ENCODE measurements at regions not wholly inside any gene's neighbourhood (a gene's known extent, or its start where the extent isn't known, plus 50 kb on each side); places are given as distances from the start of the nearest gene placed in this dataset.

DNA sequence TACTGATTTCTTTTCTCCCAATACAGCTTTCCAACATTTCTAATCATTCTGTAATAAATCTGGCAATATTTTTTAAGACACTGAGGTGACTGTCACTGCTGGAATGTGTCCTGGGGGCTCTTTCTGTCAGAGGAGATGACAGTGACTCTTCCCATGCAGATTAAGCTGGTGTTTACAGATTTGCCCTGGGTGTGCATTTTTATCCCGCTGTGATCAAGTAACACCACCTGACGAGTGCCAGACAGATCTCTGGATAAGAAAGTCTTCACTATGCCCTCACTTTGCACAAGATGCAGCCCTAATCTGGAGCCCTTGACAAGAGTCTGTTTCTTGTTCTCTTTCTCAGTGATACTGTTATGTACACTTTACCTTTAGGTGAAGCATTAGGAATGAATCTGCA, 477.7 kb downstream of the ZIC1 start:
- WGBS, 3 donors, result 22 to 38% (median 28%) methylated on average over 2 of the region's 2 CpGs
- no peaks in the 10 kb centered on the region for H3K9me3 ChIP-seq
- H3K36me3 ChIP-seq (ENCODE audit: insufficient read depth in 1 of 2, low read depth in 1 of 2), result no peaks in the 10 kb centered on the region
- DNase-seq, result no peak
- H3K4me1 ChIP-seq, result no peaks in the 10 kb centered on the region
- no peak overlapping the region for H3K4me3 ChIP-seq
- ATAC-seq, result no peak
- no peak overlapping the region for H3K27ac ChIP-seq
- TF ChIP-seq, protein P1, sequence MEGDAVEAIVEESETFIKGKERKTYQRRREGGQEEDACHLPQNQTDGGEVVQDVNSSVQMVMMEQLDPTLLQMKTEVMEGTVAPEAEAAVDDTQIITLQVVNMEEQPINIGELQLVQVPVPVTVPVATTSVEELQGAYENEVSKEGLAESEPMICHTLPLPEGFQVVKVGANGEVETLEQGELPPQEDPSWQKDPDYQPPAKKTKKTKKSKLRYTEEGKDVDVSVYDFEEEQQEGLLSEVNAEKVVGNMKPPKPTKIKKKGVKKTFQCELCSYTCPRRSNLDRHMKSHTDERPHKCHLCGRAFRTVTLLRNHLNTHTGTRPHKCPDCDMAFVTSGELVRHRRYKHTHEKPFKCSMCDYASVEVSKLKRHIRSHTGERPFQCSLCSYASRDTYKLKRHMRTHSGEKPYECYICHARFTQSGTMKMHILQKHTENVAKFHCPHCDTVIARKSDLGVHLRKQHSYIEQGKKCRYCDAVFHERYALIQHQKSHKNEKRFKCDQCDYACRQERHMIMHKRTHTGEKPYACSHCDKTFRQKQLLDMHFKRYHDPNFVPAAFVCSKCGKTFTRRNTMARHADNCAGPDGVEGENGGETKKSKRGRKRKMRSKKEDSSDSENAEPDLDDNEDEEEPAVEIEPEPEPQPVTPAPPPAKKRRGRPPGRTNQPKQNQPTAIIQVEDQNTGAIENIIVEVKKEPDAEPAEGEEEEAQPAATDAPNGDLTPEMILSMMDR (IDR thresholded peaks at IDR 0.05), result no peak
- no peaks in the 10 kb centered on the region for H3K27me3 ChIP-seq (ENCODE audit: insufficient read depth in 3 of 3, low read length in 2 of 3)
- intact Hi-C loops (cut with DNase I), result no loop called here

GRCh38 chr3:147887797-147888196, 478.6 kb downstream of the ZIC1 start:
- 83 to 87% (median 84%) methylated on average over 2 of the region's 2 CpGs for WGBS, 3 donors
- no peaks in the 10 kb centered on the region for H3K4me1 ChIP-seq
- H3K27ac ChIP-seq, result no peak overlapping the region
- intact Hi-C loops (cut with DNase I), result no loop called here
- H3K4me3 ChIP-seq, result no peak overlapping the region
- H3K27me3 ChIP-seq (ENCODE audit: insufficient read depth in 3 of 3, low read length in 2 of 3), result no peaks in the 10 kb centered on the region
- ATAC-seq (no peak), DNase-seq (no peak)
- TF ChIP-seq, protein P1 (IDR thresholded peaks at IDR 0.05), result no peak
- H3K9me3 ChIP-seq, result no peaks in the 10 kb centered on the region
- H3K36me3 ChIP-seq (ENCODE audit: insufficient read depth in 1 of 2, low read depth in 1 of 2), result no peaks in the 10 kb centered on the region

DNA sequence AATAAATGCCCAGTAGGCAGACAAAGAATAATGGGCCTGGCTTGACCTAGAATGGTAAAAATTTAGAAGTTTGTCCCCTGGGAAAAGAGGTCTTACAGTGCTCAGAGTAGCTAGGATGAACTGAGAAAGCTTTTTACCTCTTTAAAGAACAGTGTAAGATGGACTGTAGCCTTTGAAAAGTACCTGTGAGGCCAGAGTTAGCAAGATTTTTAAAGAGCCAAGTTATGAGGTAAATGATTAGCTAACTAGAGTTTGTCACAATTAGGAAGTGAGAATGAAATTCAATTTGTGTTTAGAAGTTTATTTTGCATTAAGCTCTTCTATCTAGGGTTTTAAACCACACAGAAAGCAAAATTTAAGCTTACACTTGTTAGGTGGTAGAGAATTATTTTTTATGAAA, 480.9 kb downstream of the ZIC1 start:
- intact Hi-C loops (cut with DNase I), result no loop called here
- ATAC-seq, result no peak
- TF ChIP-seq, protein P1 (IDR thresholded peaks at IDR 0.05), result no peak
- no peaks in the 10 kb centered on the region for H3K36me3 ChIP-seq (ENCODE audit: insufficient read depth in 1 of 2, low read depth in 1 of 2)
- no peak for DNase-seq
- no peaks in the 10 kb centered on the region for H3K27me3 ChIP-seq (ENCODE audit: insufficient read depth in 3 of 3, low read length in 2 of 3)
- H3K9me3 ChIP-seq, result no peaks in the 10 kb centered on the region
- H3K27ac ChIP-seq, result no peak overlapping the region
- H3K4me3 ChIP-seq, result no peak overlapping the region
- no peaks in the 10 kb centered on the region for H3K4me1 ChIP-seq

- Histone ChIP-seq H3K27ac (no peak overlapping the region), H3K9me3 (no peaks in the 10 kb centered on the region), H3K36me3 (ENCODE audit: insufficient read depth in 1 of 2, low read depth in 1 of 2) (no peaks in the 10 kb centered on the region), H3K4me1 (no peaks in the 10 kb centered on the region), H3K27me3 (ENCODE audit: insufficient read depth in 3 of 3, low read length in 2 of 3) (no peaks in the 10 kb centered on the region), H3K4me3 (no peak overlapping the region)
- intact Hi-C loops (cut with DNase I), result no loop called here
- 31 to 100% (median 96%) methylated on average over 1 of the region's 1 CpG for whole genome bisulfite sequencing, 3 donors
- DNase-seq (no peak), ATAC-seq (no peak)
- TF ChIP-seq, protein P1 (IDR thresholded peaks at IDR 0.05), result no peak
Observed at GRCh38 chr3:147895509-147895908, 486.3 kb downstream of the ZIC1 start.

- TF ChIP-seq, protein P1 (IDR thresholded peaks at IDR 0.05), result no peak
- ATAC-seq, result no peak
- H3K27me3 ChIP-seq (ENCODE audit: insufficient read depth in 3 of 3, low read length in 2 of 3), result no peaks in the 10 kb centered on the region
- DNase-seq, result no peak
- intact Hi-C loops (cut with DNase I), result no loop called here
- H3K36me3 ChIP-seq (ENCODE audit: insufficient read depth in 1 of 2, low read depth in 1 of 2), result no peaks in the 10 kb centered on the region
- H3K9me3 ChIP-seq, result no peaks in the 10 kb centered on the region
- no peak overlapping the region for H3K27ac ChIP-seq
- H3K4me3 ChIP-seq, result no peak overlapping the region
- 92 to 97% (median 97%) methylated on average over 3 of the region's 3 CpGs for WGBS, 3 donors
- H3K4me1 ChIP-seq, result no peaks in the 10 kb centered on the region
Observed at GRCh38 chr3:147900851-147901250, 491.7 kb downstream of the ZIC1 start.
